ENCODE measurements at regions not wholly inside any gene's neighbourhood (a gene's known extent, or its start where the extent isn't known, plus 50 kb on each side); places are given as distances from the start of the nearest gene placed in this dataset.

DNA sequence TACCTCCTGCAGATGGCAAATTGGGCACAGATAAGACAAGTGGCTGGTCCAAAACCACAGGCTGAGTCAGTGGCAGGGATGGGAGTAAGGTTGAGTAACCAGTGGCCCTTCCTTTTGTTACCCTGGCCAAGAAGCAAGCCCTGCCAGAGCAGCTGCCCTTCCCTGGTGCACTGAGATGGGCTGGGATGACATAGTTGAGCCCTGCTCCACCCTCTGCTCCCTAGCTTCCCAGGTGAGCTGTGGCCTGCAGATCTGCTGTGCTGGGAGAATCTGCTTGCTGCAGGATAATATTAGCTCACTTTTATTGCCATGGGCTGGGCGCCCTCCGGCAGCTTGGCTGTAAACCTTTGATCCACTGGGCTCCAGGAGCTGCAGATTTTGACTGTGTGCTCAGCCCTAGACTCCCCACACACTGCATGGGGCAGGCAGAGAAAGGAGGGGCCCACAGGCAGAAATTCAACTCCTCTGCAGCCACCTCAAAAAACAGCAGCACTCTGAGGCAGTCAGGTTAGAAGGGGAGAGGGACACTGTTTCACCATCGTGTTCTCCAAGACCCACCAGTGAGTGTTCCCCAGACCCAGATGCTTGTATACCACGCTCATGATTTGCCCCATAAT is 101.8 kb downstream of the CBLN1 start:
- Histone ChIP-seq H3K9ac (ENCODE audit: insufficient read depth, low read length) (no peak overlapping the region), H3K36me3 (ENCODE audit: control insufficient read depth, insufficient read depth, low read length) (no peaks in the 10 kb centered on the region), H3K27me3 (ENCODE audit: control insufficient read depth, insufficient read depth, low read length) (no peaks in the 10 kb centered on the region), H3K27ac (ENCODE audit: insufficient read depth, low read length) (no peak overlapping the region), H3K4me2 (ENCODE audit: extremely low read depth, insufficient read depth, low read length) (no peak overlapping the region), H3K4me3 (replicated peaks in 1 of 4; ENCODE audit: control extremely low read depth in 1 of 4, insufficient read depth in 1 of 4, low read depth in 3 of 4, low read length in 4 of 4) (no peak overlapping the region), H4K20me1 (ENCODE audit: control insufficient read depth, extremely low read depth, insufficient read depth, low read length) (no peaks in the 10 kb centered on the region), H2AFZ (ENCODE audit: low read length) (no peak overlapping the region), H3K9me3 (ENCODE audit: control insufficient read depth, insufficient read depth, low read depth, low read length) (no peaks in the 10 kb centered on the region), H3K4me1 (ENCODE audit: control insufficient read depth, extremely low read depth, insufficient read depth, low read length) (no peaks in the 10 kb centered on the region), H3K79me2 (ENCODE audit: control insufficient read depth, insufficient read depth, low read length) (no peaks in the 10 kb centered on the region)
- no peak for TF ChIP-seq EZH2 (IDR thresholded peaks at IDR 0.05; ENCODE audit: low read length, missing control alignments)
- TF ChIP-seq, protein P1, sequence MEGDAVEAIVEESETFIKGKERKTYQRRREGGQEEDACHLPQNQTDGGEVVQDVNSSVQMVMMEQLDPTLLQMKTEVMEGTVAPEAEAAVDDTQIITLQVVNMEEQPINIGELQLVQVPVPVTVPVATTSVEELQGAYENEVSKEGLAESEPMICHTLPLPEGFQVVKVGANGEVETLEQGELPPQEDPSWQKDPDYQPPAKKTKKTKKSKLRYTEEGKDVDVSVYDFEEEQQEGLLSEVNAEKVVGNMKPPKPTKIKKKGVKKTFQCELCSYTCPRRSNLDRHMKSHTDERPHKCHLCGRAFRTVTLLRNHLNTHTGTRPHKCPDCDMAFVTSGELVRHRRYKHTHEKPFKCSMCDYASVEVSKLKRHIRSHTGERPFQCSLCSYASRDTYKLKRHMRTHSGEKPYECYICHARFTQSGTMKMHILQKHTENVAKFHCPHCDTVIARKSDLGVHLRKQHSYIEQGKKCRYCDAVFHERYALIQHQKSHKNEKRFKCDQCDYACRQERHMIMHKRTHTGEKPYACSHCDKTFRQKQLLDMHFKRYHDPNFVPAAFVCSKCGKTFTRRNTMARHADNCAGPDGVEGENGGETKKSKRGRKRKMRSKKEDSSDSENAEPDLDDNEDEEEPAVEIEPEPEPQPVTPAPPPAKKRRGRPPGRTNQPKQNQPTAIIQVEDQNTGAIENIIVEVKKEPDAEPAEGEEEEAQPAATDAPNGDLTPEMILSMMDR (conservative IDR thresholded peaks at IDR 0.05 in 1 of 2, IDR thresholded peaks at IDR 0.05 in 1 of 2; ENCODE audit: low read depth in 1 of 2, low read length in 2 of 2): no peak
- DNase-seq (ENCODE audit: low read depth in 2 of 2): no peak

DNA sequence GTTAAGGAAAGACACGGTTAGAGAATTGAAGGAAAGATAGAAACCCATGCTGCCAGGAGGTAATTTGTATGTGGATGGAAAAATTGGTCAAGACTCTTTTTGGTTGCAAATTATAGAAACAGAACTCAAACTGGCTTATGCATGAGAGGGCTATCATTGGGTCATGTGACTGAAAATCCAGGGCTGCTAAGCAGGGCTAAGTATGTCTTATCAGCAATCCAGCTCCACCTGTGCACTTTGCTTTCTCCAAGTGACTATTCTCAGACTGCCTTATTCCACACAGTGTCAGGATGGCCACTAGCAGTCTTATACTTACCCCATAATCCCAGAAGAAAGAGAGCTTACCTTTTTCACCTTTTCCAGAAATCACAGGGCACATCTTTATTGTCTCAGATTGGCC is 113.5 kb downstream of the CBLN1 start:
- Histone ChIP-seq H3K27ac (ENCODE audit: insufficient read depth, low read length) (no peak overlapping the region), H3K9me3 (ENCODE audit: control insufficient read depth, insufficient read depth, low read depth, low read length) (no peaks in the 10 kb centered on the region), H3K36me3 (ENCODE audit: control insufficient read depth, insufficient read depth, low read length) (no peaks in the 10 kb centered on the region), H3K4me3 (replicated peaks in 1 of 4; ENCODE audit: control extremely low read depth in 1 of 4, insufficient read depth in 1 of 4, low read depth in 3 of 4, low read length in 4 of 4) (no peak overlapping the region), H3K79me2 (ENCODE audit: control insufficient read depth, insufficient read depth, low read length) (no peaks in the 10 kb centered on the region), H4K20me1 (ENCODE audit: control insufficient read depth, extremely low read depth, insufficient read depth, low read length) (no peaks in the 10 kb centered on the region), H3K9ac (ENCODE audit: insufficient read depth, low read length) (no peak overlapping the region), H2AFZ (ENCODE audit: low read length) (no peak overlapping the region), H3K27me3 (ENCODE audit: control insufficient read depth, insufficient read depth, low read length) (no peaks in the 10 kb centered on the region), H3K4me1 (ENCODE audit: control insufficient read depth, extremely low read depth, insufficient read depth, low read length) (no peaks in the 10 kb centered on the region), H3K4me2 (ENCODE audit: extremely low read depth, insufficient read depth, low read length) (no peak overlapping the region)
- TF ChIP-seq, protein P1 (conservative IDR thresholded peaks at IDR 0.05 in 1 of 2, IDR thresholded peaks at IDR 0.05 in 1 of 2; ENCODE audit: low read depth in 1 of 2, low read length in 2 of 2): no peak
- TF ChIP-seq EZH2 (IDR thresholded peaks at IDR 0.05; ENCODE audit: low read length, missing control alignments): no peak
- no peak for DNase-seq (ENCODE audit: low read depth in 2 of 2)

DNA sequence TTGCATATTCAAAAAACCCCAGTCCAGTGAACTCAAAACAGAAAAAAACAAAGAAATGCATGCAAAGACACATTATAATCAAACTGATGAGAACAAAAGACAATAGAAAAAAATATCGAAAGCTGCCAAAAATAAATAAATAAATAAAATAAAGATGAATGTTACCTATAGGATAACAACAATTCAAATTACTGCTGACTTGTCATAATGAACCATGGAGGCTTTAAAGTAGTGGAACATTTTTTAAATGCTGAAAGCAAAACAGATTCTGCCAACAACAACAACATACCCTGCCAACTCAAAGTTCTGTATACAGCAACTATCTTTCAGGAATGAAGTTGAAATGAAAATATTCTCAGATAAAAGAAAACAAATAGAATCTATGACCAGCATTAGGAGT is 116.6 kb downstream of the CBLN1 start:
- DNase-seq (ENCODE audit: low read depth in 2 of 2): no peak
- Histone ChIP-seq H3K79me2 (ENCODE audit: control insufficient read depth, insufficient read depth, low read length) (no peaks in the 10 kb centered on the region), H3K9ac (ENCODE audit: insufficient read depth, low read length) (no peak overlapping the region), H3K27me3 (ENCODE audit: control insufficient read depth, insufficient read depth, low read length) (no peaks in the 10 kb centered on the region), H3K4me2 (ENCODE audit: extremely low read depth, insufficient read depth, low read length) (no peak overlapping the region), H3K36me3 (ENCODE audit: control insufficient read depth, insufficient read depth, low read length) (no peaks in the 10 kb centered on the region), H2AFZ (ENCODE audit: low read length) (no peak overlapping the region), H4K20me1 (ENCODE audit: control insufficient read depth, extremely low read depth, insufficient read depth, low read length) (no peaks in the 10 kb centered on the region), H3K4me1 (ENCODE audit: control insufficient read depth, extremely low read depth, insufficient read depth, low read length) (no peaks in the 10 kb centered on the region), H3K27ac (ENCODE audit: insufficient read depth, low read length) (no peak overlapping the region), H3K9me3 (ENCODE audit: control insufficient read depth, insufficient read depth, low read depth, low read length) (no peaks in the 10 kb centered on the region), H3K4me3 (replicated peaks in 1 of 4; ENCODE audit: control extremely low read depth in 1 of 4, insufficient read depth in 1 of 4, low read depth in 3 of 4, low read length in 4 of 4) (no peak overlapping the region)
- TF ChIP-seq, protein P1 (conservative IDR thresholded peaks at IDR 0.05 in 1 of 2, IDR thresholded peaks at IDR 0.05 in 1 of 2; ENCODE audit: low read depth in 1 of 2, low read length in 2 of 2): no peak
- no peak for TF ChIP-seq EZH2 (IDR thresholded peaks at IDR 0.05; ENCODE audit: low read length, missing control alignments)

Data from fibroblast of lung (primary cell).